OCI-LY7 (cell line): ENCODE measurements at regions not wholly inside any gene's neighbourhood (a gene's known extent, or its start where the extent isn't known, plus 50 kb on each side); places are given as distances from the start of the nearest gene placed in this dataset.

Experiments
- CTCF ChIP-seq: fragments of 200-600 bp; sonication (generic); conservative IDR thresholded peaks from 2 replicates; pipeline ENCODE4 v1.5.1; 2014; ENCODE audit warnings: mild to moderate bottlenecking, antibody characterized with exemption, low read length, moderate library complexity, mixed read lengths
- EZH2phosphoT487 ChIP-seq: fragments of 200-600 bp; sonication (generic); IDR thresholded peaks from 2 replicates; pipeline ENCODE4 v1.6.1; 2018; ENCODE audit warnings: low read depth, borderline replicate concordance, mild to moderate bottlenecking, mixed run types, antibody characterized with exemption, low read length, moderate library complexity, mixed read lengths

DNA sequence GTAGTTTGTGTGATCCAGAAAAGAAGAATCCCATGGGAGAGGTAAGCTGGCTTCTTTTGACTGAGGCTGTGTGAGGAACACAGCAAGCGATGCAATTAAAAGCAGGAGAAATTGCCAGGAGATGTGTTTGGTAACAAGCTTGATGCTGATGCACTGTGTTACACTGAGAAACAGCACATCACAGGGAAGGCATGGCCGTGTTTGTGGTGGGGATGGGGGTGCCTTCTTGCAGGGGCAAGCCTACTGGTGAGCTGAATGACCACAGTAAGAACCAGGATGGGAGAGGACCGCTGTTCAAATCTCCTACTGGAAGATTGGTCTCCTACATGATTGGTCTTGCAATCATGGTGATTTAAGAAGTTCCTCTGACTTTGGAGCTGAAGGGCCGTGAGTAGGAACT, 477.7 kb upstream of the HS6ST1 start:
- TF ChIP-seq CTCF (no peak), EZH2phosphoT487 (no peak)
